Mesodermal cell (in vitro differentiated cells): ENCODE measurements at regions not wholly inside any gene's neighbourhood (a gene's known extent, or its start where the extent isn't known, plus 50 kb on each side); places are given as distances from the start of the nearest gene placed in this dataset.

ENCODE experiments used
- H3K27ac ChIP-seq: 2 replicates; pipeline ENCODE4 v1.7.0; 2013; ENCODE audit warnings: mild to moderate bottlenecking, low read depth, low read length, moderate library complexity; ENCODE audit not compliant: severe bottlenecking
- H3K36me3 ChIP-seq: 2 replicates; pipeline ENCODE4 v1.7.1; 2013; ENCODE audit warnings: mild to moderate bottlenecking, low read length, moderate library complexity; ENCODE audit not compliant: control insufficient read depth, insufficient read depth
- H3K4me1 ChIP-seq: one replicate; pipeline ENCODE4 v1.7.1; 2013; ENCODE audit warnings: mild to moderate bottlenecking, low read length; ENCODE audit not compliant: insufficient read depth, control insufficient read depth, poor library complexity, severe bottlenecking
- H3K4me3 ChIP-seq: 2 replicates; pipeline ENCODE4 v1.7.0; 2013; ENCODE audit warnings: low read length, control low read depth, mild to moderate bottlenecking; ENCODE audit not compliant: insufficient read depth, poor library complexity, severe bottlenecking; ENCODE audit errors: extremely low read depth
- H3K9me3 ChIP-seq: 2 replicates; pipeline ENCODE4 v1.7.1; 2013; ENCODE audit warnings: mild to moderate bottlenecking, low read length, moderate library complexity; ENCODE audit not compliant: control insufficient read depth
- WGBS, 2 experiments: methylation state at CpG; one replicate each; pipeline ENCODE4 v1.1.5; 2013; ENCODE audit warnings: missing lambda C conversion rate in 2 of 2; ENCODE audit not compliant: insufficient coverage in 2 of 2; 5-methylcytosine and 5-hydroxymethylcytosine counted together

- Histone ChIP-seq H3K4me3 (no peak overlapping the region), H3K36me3 (no peaks in the 10 kb centered on the region), H3K9me3 (peaks cover 5% of the 10 kb centered on the region), H3K4me1 (no peaks in the 10 kb centered on the region), H3K27ac (no peak overlapping the region)
- WGBS, 2 experiments: 100% methylated on average over 1 of the region's 4 CpGs
Observed at GRCh38 chr6:132100388-132100990, 149.3 kb upstream of the CCN2 start.

- H3K4me3 ChIP-seq: no peak overlapping the region
- no peaks in the 10 kb centered on the region for H3K4me1 ChIP-seq
- no peaks in the 10 kb centered on the region for H3K9me3 ChIP-seq
- H3K36me3 ChIP-seq: no peaks in the 10 kb centered on the region
- WGBS, 2 experiments: 87 to 100% methylated on average over 4 to 5 of the region's 5 CpGs
- no peak overlapping the region for H3K27ac ChIP-seq
Observed at GRCh38 chr6:132096996-132097395, 145.8 kb upstream of the CCN2 start.

GRCh38 chr6:132096245-132096644, 145.1 kb upstream of the CCN2 start:
- Histone ChIP-seq H3K36me3 (no peaks in the 10 kb centered on the region), H3K4me1 (no peaks in the 10 kb centered on the region), H3K27ac (no peak overlapping the region), H3K4me3 (no peak overlapping the region), H3K9me3 (no peaks in the 10 kb centered on the region)
- WGBS, 2 experiments: 100% methylated on average over 1 of the region's 3 CpGs; no CpG with 5 or more reads in 1 of the 2 experiments

- Histone ChIP-seq H3K4me1 (peaks cover 21% of the 10 kb centered on the region), H3K36me3 (no peaks in the 10 kb centered on the region), H3K27ac (no peak overlapping the region), H3K4me3 (no peak overlapping the region), H3K9me3 (no peaks in the 10 kb centered on the region)
- 67% methylated on average over 1 of the region's 2 CpGs; no CpG with 5 or more reads in 1 of the 2 experiments for WGBS, 2 experiments
Observed at GRCh38 chr6:132089173-132089572, 138.0 kb upstream of the CCN2 start.

- H3K4me3 ChIP-seq: no peak overlapping the region
- H3K27ac ChIP-seq: no peak overlapping the region
- H3K9me3 ChIP-seq: no peaks in the 10 kb centered on the region
- H3K4me1 ChIP-seq: peaks cover 21% of the 10 kb centered on the region
- H3K36me3 ChIP-seq: no peaks in the 10 kb centered on the region
- no CpG with 5 or more reads among the region's 2 CpGs for WGBS, 2 experiments
Observed at GRCh38 chr6:132088150-132088549, 137.0 kb upstream of the CCN2 start.

GRCh38 chr6:132087391-132087790, 136.2 kb upstream of the CCN2 start:
- Histone ChIP-seq H3K4me3 (no peak overlapping the region), H3K9me3 (no peaks in the 10 kb centered on the region), H3K27ac (no peak overlapping the region), H3K4me1 (peaks cover 21% of the 10 kb centered on the region), H3K36me3 (no peaks in the 10 kb centered on the region)
- WGBS, 2 experiments: no CpG with 5 or more reads among the region's 2 CpGs

- WGBS, 2 experiments: 92 to 100% methylated on average over 4 to 5 of the region's 5 CpGs
- no peaks in the 10 kb centered on the region for H3K36me3 ChIP-seq
- H3K4me3 ChIP-seq: no peak overlapping the region
- no peaks in the 10 kb centered on the region for H3K9me3 ChIP-seq
- H3K4me1 ChIP-seq: peaks cover 21% of the 10 kb centered on the region
- peak overlapping the region; percentile 93 for H3K27ac ChIP-seq
Observed at GRCh38 chr6:132085731-132086130, 134.6 kb upstream of the CCN2 start.

- H3K9me3 ChIP-seq: no peaks in the 10 kb centered on the region
- WGBS, 2 experiments: 86 to 93% methylated on average over 1 of the region's 3 CpGs
- peak overlapping the region; percentile 93 for H3K27ac ChIP-seq
- H3K4me1 ChIP-seq: peaks cover 21% of the 10 kb centered on the region
- no peaks in the 10 kb centered on the region for H3K36me3 ChIP-seq
- H3K4me3 ChIP-seq: no peak overlapping the region
Observed at GRCh38 chr6:132084811-132085509, 133.8 kb upstream of the CCN2 start.

- no peaks in the 10 kb centered on the region for H3K9me3 ChIP-seq
- 100% methylated on average over 1 of the region's 2 CpGs; no CpG with 5 or more reads in 1 of the 2 experiments for WGBS, 2 experiments
- no peak overlapping the region for H3K4me3 ChIP-seq
- H3K4me1 ChIP-seq: peaks cover 17% of the 10 kb centered on the region
- H3K27ac ChIP-seq: no peak overlapping the region
- H3K36me3 ChIP-seq: no peaks in the 10 kb centered on the region
Observed at GRCh38 chr6:132082421-132082820, 131.2 kb upstream of the CCN2 start.

GRCh38 chr6:132081338-132081737, 130.2 kb upstream of the CCN2 start:
- no peak overlapping the region for H3K4me3 ChIP-seq
- no peaks in the 10 kb centered on the region for H3K9me3 ChIP-seq
- no CpG with 5 or more reads among the region's 1 CpG for WGBS, 2 experiments
- no peaks in the 10 kb centered on the region for H3K36me3 ChIP-seq
- H3K4me1 ChIP-seq: peaks cover 16% of the 10 kb centered on the region
- H3K27ac ChIP-seq: no peak overlapping the region

GRCh38 chr6:132079286-132079685, 128.1 kb upstream of the CCN2 start:
- H3K9me3 ChIP-seq: no peaks in the 10 kb centered on the region
- WGBS, 2 experiments: no CpG with 5 or more reads among the region's 5 CpGs
- no peak overlapping the region for H3K4me3 ChIP-seq
- H3K4me1 ChIP-seq: no peaks in the 10 kb centered on the region
- H3K27ac ChIP-seq: no peak overlapping the region
- no peaks in the 10 kb centered on the region for H3K36me3 ChIP-seq
